NCI-H524 (cell line): ENCODE measurements at regions not wholly inside any gene's neighbourhood (a gene's known extent, or its start where the extent isn't known, plus 50 kb on each side); places are given as distances from the start of the nearest gene placed in this dataset.

Experiments
- DNase-seq, 2 experiments: peaks; one replicate each; lab custom pipeline; 2025; lab: John Stamatoyannopoulos, UW

- peak in 1 of 2 experiments; percentile 1 for DNase-seq
Measured at GRCh38 chr4:177108708-177109107, 201.0 kb upstream of the NEIL3 start.

- no peak for DNase-seq
Measured at GRCh38 chr4:177109769-177110168, 199.9 kb upstream of the NEIL3 start.

- no peak for DNase-seq
Measured at GRCh38 chr4:177116161-177116560, 193.5 kb upstream of the NEIL3 start.

DNA sequence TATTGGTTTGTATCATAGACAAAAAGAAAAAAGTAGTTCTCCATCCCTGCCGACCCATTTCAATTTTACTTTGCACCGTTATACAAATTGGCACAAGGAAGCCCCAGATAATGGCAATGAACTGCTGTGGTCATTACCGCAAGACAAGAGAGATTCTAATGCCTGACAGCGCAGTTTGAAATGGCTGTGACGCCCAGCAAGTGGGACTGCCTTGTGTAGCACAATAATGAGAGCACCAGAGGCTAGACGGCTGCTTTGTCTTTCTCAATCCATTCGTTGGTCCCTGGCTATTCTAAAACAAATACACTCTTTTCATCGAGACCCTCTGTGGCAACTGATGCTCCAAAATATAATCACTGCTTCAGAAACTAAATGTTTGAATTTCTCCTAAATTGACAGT lies 192.4 kb upstream of the NEIL3 start:
- no peak for DNase-seq

DNA sequence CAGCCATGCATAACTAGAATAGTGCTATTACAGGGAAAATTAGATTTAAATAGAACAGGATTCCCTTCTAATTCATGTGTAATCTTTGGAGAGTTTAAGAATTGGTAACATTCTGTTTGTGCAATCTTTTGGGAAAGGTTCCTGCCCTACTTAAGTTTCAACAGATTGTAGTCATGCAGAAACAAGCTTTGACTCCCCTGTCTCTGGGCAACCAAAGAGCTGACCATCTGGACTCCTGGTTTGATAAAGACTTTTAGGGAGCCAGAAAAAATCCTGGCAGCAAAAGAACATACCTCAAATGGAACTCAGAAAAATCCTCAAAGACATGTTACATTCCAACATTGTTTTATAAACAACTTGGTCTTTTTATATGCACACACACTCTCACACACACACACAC lies 191.1 kb upstream of the NEIL3 start:
- DNase-seq = peak; percentile 9 to 72

DNA sequence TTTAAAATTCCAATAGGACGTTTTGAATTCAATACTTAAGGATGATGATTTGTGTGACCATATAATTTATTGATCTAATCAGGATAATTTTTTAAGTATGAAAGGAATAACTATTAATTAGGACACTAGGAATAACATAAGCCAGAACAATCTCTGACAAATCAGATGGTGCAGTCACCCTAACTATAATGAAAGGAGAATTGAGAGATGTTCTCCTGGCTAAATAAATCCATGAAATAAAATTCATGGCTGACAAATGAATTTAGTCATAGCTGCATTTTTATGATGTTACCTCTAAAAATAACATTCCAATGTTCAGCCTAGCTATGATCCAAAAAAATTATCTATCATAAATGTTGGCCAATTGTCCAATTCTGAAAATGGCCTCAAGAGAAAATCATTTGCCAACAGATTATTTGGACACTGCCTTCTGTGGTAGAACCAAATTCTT lies 190.6 kb upstream of the NEIL3 start:
- DNase-seq = no peak

GRCh38 chr4:177119691-177120090 lies 190.0 kb upstream of the NEIL3 start:
- no peak for DNase-seq

DNA sequence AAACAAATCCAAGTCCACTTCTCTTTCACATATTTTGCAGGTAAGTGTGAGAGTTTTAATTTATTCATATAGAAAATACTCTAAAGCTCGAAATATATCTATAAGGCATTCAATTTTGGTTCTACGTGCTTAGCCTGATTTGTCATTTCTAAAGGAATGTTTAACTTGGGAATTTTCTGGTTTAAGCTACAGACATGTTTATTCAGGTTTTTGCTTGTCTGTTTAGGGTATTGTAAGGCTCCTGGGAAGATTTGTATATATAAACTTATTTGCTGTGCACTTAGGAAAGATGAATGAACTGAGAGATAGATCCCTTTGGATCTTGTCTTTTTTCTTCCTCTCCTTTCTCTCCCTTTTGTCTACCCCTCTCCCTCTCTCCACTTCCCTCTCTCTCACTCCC lies 185.9 kb upstream of the NEIL3 start:
- DNase-seq = no peak

- DNase-seq = no peak
Measured at GRCh38 chr4:177124349-177125064, 185.2 kb upstream of the NEIL3 start.

GRCh38 chr4:177125656-177126055 lies 184.0 kb upstream of the NEIL3 start:
- DNase-seq = no peak

GRCh38 chr4:177127658-177128057 lies 182.0 kb upstream of the NEIL3 start:
- DNase-seq = no peak

DNA sequence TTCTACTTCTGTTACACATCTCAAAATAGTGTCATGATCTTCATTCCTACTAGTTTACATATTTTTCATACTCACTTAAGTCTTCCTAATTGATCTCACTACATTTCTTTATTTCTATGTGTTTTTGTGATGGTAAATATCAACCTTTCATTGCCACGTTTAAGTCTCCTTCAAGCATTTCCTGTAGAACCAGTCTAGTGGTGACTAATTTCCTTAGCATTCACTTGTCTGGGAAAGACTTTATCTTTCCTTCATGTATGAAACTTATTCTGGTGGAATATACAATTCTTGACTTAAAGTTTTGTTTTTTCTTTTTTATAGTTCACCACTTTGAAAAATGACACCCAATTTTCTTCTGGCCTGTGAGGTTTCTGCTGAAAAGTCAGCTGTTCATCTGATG lies 181.4 kb upstream of the NEIL3 start:
- no peak for DNase-seq

- DNase-seq = no peak
Measured at GRCh38 chr4:177131736-177132135, 177.9 kb upstream of the NEIL3 start.

- DNase-seq = no peak
Measured at GRCh38 chr4:177147668-177148067, 162.0 kb upstream of the NEIL3 start.

GRCh38 chr4:177155454-177155853 lies 154.2 kb upstream of the NEIL3 start:
- DNase-seq = no peak

GRCh38 chr4:177159600-177159999 lies 150.1 kb upstream of the NEIL3 start:
- no peak for DNase-seq

GRCh38 chr4:177161781-177162180 lies 147.9 kb upstream of the NEIL3 start:
- no peak for DNase-seq

DNA sequence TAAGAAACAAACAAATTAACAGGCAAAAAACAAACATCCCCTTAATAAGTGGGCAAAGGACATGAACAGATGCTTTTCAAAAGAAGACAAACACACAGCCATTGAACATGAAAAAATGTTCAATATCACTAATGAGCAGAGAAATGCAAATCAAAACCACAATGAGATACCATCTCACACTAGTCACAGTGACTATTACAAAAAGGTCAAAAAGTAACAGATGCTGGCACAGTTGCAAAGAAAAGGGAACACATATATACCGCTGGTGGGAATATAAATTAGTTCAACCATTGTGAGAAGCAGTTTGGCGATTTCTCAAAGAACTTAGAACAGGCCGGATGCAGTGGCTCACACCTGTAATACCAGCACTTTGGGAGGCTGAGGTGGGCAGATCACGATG lies 146.1 kb upstream of the NEIL3 start:
- DNase-seq = no peak

DNA sequence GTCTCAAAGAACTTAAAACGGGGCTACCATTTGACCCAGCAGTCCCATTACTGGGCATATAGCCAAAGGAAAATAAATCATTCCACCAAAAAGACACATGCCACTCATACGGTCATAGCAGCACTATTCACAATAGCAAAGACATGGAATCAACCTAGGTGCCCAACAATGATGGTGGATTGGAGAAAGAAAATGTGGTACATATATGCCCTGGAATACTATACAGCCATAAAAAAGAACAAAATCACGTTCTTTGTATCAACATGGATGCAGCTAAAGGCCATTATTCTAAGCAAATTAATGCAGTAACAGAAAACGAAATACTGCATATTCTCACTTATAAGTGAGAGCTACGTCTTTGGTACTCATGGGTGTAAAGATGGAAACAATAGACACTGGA lies 138.1 kb upstream of the NEIL3 start:
- DNase-seq = no peak

DNA sequence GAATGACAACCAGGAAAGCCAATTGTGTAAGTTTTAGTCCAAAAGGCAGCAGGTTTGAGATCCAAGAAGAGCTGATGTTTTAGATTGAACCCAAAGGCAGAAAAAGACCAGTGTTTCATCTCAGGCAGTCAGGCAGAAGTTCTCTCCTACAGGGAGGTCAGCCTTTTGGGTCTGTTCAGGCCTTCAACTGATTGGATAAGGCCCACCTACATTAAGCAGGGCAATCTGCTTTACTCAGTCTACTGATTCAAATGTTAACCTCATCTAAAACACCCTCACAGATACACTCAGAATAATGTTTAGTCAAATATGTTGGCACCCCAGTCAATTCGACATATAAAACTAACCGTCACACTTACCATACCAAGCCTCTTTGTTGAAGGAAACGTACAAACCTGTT lies 134.2 kb upstream of the NEIL3 start:
- no peak for DNase-seq

GRCh38 chr4:177177541-177178081 lies 132.1 kb upstream of the NEIL3 start:
- no peak for DNase-seq

DNA sequence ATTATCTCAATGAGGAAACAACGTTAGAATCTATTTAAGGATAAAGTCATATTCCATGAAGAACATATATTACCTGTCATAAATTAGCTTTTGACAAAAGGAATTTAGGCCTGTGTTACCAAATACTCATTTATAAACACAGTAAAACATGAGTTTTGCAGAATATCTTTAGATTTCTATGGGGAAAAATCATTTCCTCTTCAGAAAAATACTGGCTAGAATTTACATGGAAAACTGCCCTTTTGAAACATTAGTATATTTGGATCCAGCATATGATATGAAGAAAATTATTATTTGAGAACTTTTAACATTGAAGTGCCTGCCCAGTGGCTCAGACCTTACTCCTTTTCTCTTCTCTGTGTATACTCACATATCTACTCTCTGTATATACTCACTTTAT lies 131.4 kb upstream of the NEIL3 start:
- DNase-seq = no peak

DNA sequence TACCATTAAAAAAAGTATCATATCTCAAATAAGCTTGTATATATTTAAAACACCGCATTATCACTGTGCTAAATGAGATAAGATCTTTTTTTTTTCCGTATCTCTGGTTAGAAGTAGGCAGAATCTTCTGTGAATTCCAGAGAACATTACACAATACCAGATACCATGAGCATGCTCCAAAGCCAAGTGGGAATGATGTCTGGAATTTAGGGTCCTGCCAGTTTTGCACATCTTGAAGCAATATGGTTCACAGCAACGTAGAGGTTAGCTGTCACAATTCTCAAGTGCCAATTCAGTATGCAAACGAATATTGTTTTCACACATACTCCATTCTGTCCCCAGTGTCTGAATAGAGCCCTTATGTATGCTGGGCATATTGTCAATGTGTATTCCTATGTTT lies 127.5 kb upstream of the NEIL3 start:
- DNase-seq = no peak

- DNase-seq = no peak
Measured at GRCh38 chr4:177182728-177183127, 126.9 kb upstream of the NEIL3 start.
